Vagina (tissue), 2 donors: ENCODE measurements at regions not wholly inside any gene's neighbourhood (a gene's known extent, or its start where the extent isn't known, plus 50 kb on each side); places are given as distances from the start of the nearest gene placed in this dataset.

Experiments
- POLR2A ChIP-seq, 2 donors: fragments of 450-650 bp; IDR thresholded peaks; one replicate each; pipeline ENCODE4 v1.6.1; 2017; ENCODE audit warnings: antibody characterized with exemption in 2 of 2, mild to moderate bottlenecking in 2 of 2, moderate library complexity in 2 of 2
- TF ChIP-seq, protein P1 (sequence below), 3 experiments: fragments of 450-650 bp in 2 of 3; fragments of 200-600 bp in 1 of 3; sonication (generic) in 1 of 3; IDR thresholded peaks; one replicate each; pipeline ENCODE4 v1.5.1; 2017 to 2019; ENCODE audit warnings: antibody characterized with exemption in 3 of 3, mild to moderate bottlenecking in 2 of 3, moderate library complexity in 2 of 3

DNA sequence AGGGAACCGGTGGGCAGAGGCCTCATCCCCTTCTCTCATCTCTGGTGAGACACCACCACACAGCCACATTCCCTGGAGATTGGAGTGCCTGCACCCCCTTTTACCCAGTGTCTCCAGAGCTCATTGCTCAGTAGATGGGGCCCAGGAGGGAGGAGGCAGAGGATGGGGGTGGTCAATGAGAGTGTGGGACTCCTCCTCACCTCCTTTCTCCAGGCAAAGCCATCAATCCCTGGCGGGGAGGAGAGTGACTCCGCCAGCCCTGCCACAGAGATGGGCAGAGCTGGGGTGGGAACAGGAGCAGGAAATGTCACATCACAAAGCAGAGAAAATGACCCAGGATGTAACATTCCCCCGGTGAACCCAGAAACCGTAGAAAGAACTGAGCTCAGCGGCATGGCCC lies 117.2 kb downstream of the MATN1 start:
- TF ChIP-seq, protein P1, sequence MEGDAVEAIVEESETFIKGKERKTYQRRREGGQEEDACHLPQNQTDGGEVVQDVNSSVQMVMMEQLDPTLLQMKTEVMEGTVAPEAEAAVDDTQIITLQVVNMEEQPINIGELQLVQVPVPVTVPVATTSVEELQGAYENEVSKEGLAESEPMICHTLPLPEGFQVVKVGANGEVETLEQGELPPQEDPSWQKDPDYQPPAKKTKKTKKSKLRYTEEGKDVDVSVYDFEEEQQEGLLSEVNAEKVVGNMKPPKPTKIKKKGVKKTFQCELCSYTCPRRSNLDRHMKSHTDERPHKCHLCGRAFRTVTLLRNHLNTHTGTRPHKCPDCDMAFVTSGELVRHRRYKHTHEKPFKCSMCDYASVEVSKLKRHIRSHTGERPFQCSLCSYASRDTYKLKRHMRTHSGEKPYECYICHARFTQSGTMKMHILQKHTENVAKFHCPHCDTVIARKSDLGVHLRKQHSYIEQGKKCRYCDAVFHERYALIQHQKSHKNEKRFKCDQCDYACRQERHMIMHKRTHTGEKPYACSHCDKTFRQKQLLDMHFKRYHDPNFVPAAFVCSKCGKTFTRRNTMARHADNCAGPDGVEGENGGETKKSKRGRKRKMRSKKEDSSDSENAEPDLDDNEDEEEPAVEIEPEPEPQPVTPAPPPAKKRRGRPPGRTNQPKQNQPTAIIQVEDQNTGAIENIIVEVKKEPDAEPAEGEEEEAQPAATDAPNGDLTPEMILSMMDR (IDR thresholded peaks at IDR 0.05) = no peak
- TF ChIP-seq POLR2A (IDR thresholded peaks at IDR 0.05) = no peak
